Lower lobe of right lung (tissue), 2 donors: ENCODE measurements at regions not wholly inside any gene's neighbourhood (a gene's known extent, or its start where the extent isn't known, plus 50 kb on each side); places are given as distances from the start of the nearest gene placed in this dataset.

Source experiments
- ATAC-seq, 2 donors: fragments of 200-7000 bp; cut with Tn5 transposase; one replicate each; pipeline ENCODE4 v1.9.1; 2020 to 2022; ENCODE audit warnings: mild to moderate bottlenecking in 2 of 2, moderate library complexity in 2 of 2
- DNase-seq: peaks from one replicate; pipeline ENCODE4 v3.0.0-alpha.2; 2020
- H3K27ac ChIP-seq: fragments of 200-600 bp; one replicate; pipeline ENCODE4 v1.8.0; 2022
- H3K27me3 ChIP-seq: fragments of 200-600 bp; one replicate; pipeline ENCODE4 v1.8.0; 2022; ENCODE audit warnings: low read depth
- H3K36me3 ChIP-seq: fragments of 200-600 bp; one replicate; pipeline ENCODE4 v1.8.0; 2022; ENCODE audit warnings: mild to moderate bottlenecking
- H3K4me1 ChIP-seq: fragments of 200-600 bp; one replicate; pipeline ENCODE4 v1.8.0; 2022
- H3K4me3 ChIP-seq: fragments of 200-600 bp; one replicate; pipeline ENCODE4 v1.8.0; 2022; ENCODE audit warnings: mild to moderate bottlenecking
- H3K9me3 ChIP-seq: fragments of 200-600 bp; one replicate; pipeline ENCODE4 v1.8.0; 2022
- intact Hi-C: fragments of 100-400 bp; cut with DNase I; formaldehyde crosslinking; loops from one replicate; pipeline ENCODE4 v1.11.0; 2022
- TF ChIP-seq, protein P1 (sequence below): fragments of 200-600 bp; IDR thresholded peaks from one replicate; pipeline ENCODE4 v1.8.0; 2022; ENCODE audit warnings: antibody characterized with exemption, mild to moderate bottlenecking
- donor health status: DM: no; HTN: yes; CAD: no; lungs with severe emphysema.

GRCh38 chr9:85186218-85186585, 516.7 kb downstream of the NTRK2 start:
- TF ChIP-seq, protein P1, sequence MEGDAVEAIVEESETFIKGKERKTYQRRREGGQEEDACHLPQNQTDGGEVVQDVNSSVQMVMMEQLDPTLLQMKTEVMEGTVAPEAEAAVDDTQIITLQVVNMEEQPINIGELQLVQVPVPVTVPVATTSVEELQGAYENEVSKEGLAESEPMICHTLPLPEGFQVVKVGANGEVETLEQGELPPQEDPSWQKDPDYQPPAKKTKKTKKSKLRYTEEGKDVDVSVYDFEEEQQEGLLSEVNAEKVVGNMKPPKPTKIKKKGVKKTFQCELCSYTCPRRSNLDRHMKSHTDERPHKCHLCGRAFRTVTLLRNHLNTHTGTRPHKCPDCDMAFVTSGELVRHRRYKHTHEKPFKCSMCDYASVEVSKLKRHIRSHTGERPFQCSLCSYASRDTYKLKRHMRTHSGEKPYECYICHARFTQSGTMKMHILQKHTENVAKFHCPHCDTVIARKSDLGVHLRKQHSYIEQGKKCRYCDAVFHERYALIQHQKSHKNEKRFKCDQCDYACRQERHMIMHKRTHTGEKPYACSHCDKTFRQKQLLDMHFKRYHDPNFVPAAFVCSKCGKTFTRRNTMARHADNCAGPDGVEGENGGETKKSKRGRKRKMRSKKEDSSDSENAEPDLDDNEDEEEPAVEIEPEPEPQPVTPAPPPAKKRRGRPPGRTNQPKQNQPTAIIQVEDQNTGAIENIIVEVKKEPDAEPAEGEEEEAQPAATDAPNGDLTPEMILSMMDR, result no peak
- no peak overlapping the region for H3K4me3 ChIP-seq
- H3K36me3 ChIP-seq, result no peaks in the 10 kb centered on the region
- H3K27ac ChIP-seq, result no peak overlapping the region
- no peaks in the 10 kb centered on the region for H3K9me3 ChIP-seq
- DNase-seq (no peak), ATAC-seq (no peak)
- intact Hi-C loops, result no loop called here
- H3K4me1 ChIP-seq, result no peaks in the 10 kb centered on the region
- no peaks in the 10 kb centered on the region for H3K27me3 ChIP-seq

DNA sequence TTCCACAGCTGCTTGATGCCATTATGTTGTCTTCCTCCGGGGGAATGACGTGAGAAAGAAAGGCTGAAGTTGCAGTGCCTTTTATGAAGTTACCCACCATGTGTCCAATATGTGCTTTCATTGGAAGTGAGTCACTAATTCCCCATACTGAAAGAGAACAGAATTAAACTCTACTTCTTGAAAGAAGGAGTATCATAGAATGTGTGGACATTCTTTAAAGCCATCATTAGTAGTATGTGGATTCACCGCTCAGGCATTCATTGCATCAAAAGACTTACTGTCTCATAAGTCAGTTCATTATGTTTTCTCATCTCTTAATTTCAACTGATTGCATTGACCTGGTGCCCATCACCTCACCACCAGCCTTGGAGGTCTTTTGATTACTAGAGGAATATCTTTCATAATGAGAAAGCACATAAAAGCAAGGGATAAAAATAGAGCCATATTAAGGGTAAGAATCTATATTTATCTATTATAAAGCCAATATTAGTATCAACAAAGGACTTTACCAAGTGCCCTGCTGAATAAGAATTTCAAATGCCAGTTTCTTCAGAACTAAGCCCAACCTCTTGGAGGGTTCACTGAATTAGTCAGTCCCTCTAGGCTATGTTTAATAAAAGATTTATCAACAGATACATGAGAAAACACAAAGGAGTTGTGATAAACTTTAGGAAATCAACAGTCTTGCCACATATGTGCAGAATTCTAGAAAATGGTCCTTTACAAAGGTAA, 516.1 kb downstream of the NTRK2 start:
- H3K27ac ChIP-seq, result no peak overlapping the region
- ATAC-seq (no peak), DNase-seq (no peak)
- H3K9me3 ChIP-seq, result no peaks in the 10 kb centered on the region
- TF ChIP-seq, protein P1, result no peak
- no peaks in the 10 kb centered on the region for H3K27me3 ChIP-seq
- H3K4me3 ChIP-seq, result no peak overlapping the region
- intact Hi-C loops, result no loop called here
- no peaks in the 10 kb centered on the region for H3K36me3 ChIP-seq
- H3K4me1 ChIP-seq, result no peaks in the 10 kb centered on the region

GRCh38 chr9:85182383-85182782, 512.9 kb downstream of the NTRK2 start:
- H3K27ac ChIP-seq, result no peak overlapping the region
- no peak overlapping the region for H3K4me3 ChIP-seq
- DNase-seq (no peak), ATAC-seq (no peak)
- no peaks in the 10 kb centered on the region for H3K36me3 ChIP-seq
- no peaks in the 10 kb centered on the region for H3K9me3 ChIP-seq
- no peaks in the 10 kb centered on the region for H3K4me1 ChIP-seq
- intact Hi-C loops, result no loop called here
- TF ChIP-seq, protein P1, result no peak
- H3K27me3 ChIP-seq, result no peaks in the 10 kb centered on the region

GRCh38 chr9:85178474-85178873, 508.9 kb downstream of the NTRK2 start:
- H3K27ac ChIP-seq, result no peak overlapping the region
- TF ChIP-seq, protein P1, result no peak
- H3K4me1 ChIP-seq, result no peaks in the 10 kb centered on the region
- no peaks in the 10 kb centered on the region for H3K36me3 ChIP-seq
- ATAC-seq (no peak), DNase-seq (no peak)
- no peaks in the 10 kb centered on the region for H3K9me3 ChIP-seq
- intact Hi-C loops, result no loop called here
- H3K4me3 ChIP-seq, result no peak overlapping the region
- no peaks in the 10 kb centered on the region for H3K27me3 ChIP-seq

GRCh38 chr9:85173967-85174366, 504.4 kb downstream of the NTRK2 start:
- TF ChIP-seq, protein P1, result no peak
- no peaks in the 10 kb centered on the region for H3K4me1 ChIP-seq
- no peaks in the 10 kb centered on the region for H3K9me3 ChIP-seq
- H3K27ac ChIP-seq, result no peak overlapping the region
- intact Hi-C loops, result no loop called here
- H3K4me3 ChIP-seq, result no peak overlapping the region
- H3K27me3 ChIP-seq, result no peaks in the 10 kb centered on the region
- ATAC-seq (no peak), DNase-seq (no peak)
- no peaks in the 10 kb centered on the region for H3K36me3 ChIP-seq
